WTC11 (cell line): ENCODE measurements at regions not wholly inside any gene's neighbourhood (a gene's known extent, or its start where the extent isn't known, plus 50 kb on each side); places are given as distances from the start of the nearest gene placed in this dataset.

Source experiments
- ATF6 ChIP-seq: sonication (generic); formaldehyde crosslinking; IDR thresholded peaks from 2 replicates; pipeline ENCODE4 v1.8.1; 2023; ENCODE audit warnings: mild to moderate bottlenecking, missing genetic modification reagents
- CTCF ChIP-seq: fragments of 200-600 bp; IDR thresholded peaks from 2 replicates; pipeline ENCODE4 v1.8.0; 2022; ENCODE audit warnings: antibody characterized with exemption
- FOXP4 ChIP-seq: sonication (generic); formaldehyde crosslinking; IDR thresholded peaks from 2 replicates; pipeline ENCODE4 v1.8.0; 2022; ENCODE audit warnings: mild to moderate bottlenecking, missing genetic modification reagents
- JUN ChIP-seq: sonication (generic); formaldehyde crosslinking; IDR thresholded peaks from 2 replicates; pipeline ENCODE4 v1.8.0; 2023; ENCODE audit warnings: mild to moderate bottlenecking, missing genetic modification reagents
- NFE2L1 ChIP-seq: sonication (generic); formaldehyde crosslinking; IDR thresholded peaks from 2 replicates; pipeline ENCODE4 v1.8.1; 2023; ENCODE audit warnings: missing genetic modification reagents
- TEAD4 ChIP-seq: sonication (generic); formaldehyde crosslinking; IDR thresholded peaks from 2 replicates; pipeline ENCODE4 v1.8.0; 2022; ENCODE audit warnings: mild to moderate bottlenecking, missing genetic modification reagents
- ZNF138 ChIP-seq: sonication (generic); formaldehyde crosslinking; conservative IDR thresholded peaks from 2 replicates; pipeline ENCODE4 v1.8.1; 2022; ENCODE audit warnings: mild to moderate bottlenecking, moderate library complexity, missing genetic modification reagents

GRCh38 chr6:169095153-169095552 is 158.5 kb downstream of the THBS2 start:
- TF ChIP-seq CTCF = no peak
- TF ChIP-seq JUN (CRISPR knock-in tag) = no peak
- TF ChIP-seq NFE2L1 = no peak
- no peak for TF ChIP-seq FOXP4 (CRISPR knock-in tag)
- no peak for TF ChIP-seq TEAD4
- TF ChIP-seq ZNF138 (CRISPR knock-in tag) = no peak
- TF ChIP-seq ATF6 = no peak
